Testis (tissue), 2 donors: ENCODE measurements at regions not wholly inside any gene's neighbourhood (a gene's known extent, or its start where the extent isn't known, plus 50 kb on each side); places are given as distances from the start of the nearest gene placed in this dataset.
"Not testable (repeated sequence)": the region's sequence is repeated elsewhere in the genome, so short reads cannot be mapped to it uniquely, and the experiment has no call there.

Source experiments
- POLR2A ChIP-seq: fragments of 450-650 bp; IDR thresholded peaks from one replicate; pipeline ENCODE4 v1.6.1; 2017; ENCODE audit warnings: antibody characterized with exemption, mild to moderate bottlenecking, moderate library complexity
- TF ChIP-seq, protein P1 (sequence below), 3 experiments: fragments of 450-650 bp in 2 of 3; fragments of 200-600 bp in 1 of 3; sonication (generic) in 1 of 3; IDR thresholded peaks; one replicate each; pipeline ENCODE4 v1.5.1; 2016 to 2019; ENCODE audit warnings: antibody characterized with exemption in 3 of 3, mild to moderate bottlenecking in 2 of 3, moderate library complexity in 1 of 3

DNA sequence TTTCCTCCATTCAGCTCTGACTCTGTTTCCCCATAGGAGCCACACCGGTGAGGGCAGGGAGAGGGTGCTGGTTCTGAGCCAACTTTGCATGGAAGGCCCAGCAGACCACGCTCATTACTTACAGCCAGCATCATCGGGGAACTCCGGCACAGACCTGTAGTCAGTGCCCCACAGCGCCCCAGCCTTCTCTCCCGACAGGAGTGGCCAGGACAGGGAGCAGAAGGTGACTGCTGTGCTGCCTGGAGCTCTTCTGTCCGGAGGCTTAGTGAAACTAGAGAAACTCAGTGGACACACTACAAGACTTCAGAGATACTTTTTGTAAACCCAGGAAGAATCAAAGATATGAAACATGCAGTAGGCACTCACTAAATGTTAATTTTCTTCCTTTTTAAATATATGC is 111.6 kb upstream of the PLGLB2 start:
- TF ChIP-seq POLR2A: not testable (repeated sequence)
- TF ChIP-seq, protein P1, sequence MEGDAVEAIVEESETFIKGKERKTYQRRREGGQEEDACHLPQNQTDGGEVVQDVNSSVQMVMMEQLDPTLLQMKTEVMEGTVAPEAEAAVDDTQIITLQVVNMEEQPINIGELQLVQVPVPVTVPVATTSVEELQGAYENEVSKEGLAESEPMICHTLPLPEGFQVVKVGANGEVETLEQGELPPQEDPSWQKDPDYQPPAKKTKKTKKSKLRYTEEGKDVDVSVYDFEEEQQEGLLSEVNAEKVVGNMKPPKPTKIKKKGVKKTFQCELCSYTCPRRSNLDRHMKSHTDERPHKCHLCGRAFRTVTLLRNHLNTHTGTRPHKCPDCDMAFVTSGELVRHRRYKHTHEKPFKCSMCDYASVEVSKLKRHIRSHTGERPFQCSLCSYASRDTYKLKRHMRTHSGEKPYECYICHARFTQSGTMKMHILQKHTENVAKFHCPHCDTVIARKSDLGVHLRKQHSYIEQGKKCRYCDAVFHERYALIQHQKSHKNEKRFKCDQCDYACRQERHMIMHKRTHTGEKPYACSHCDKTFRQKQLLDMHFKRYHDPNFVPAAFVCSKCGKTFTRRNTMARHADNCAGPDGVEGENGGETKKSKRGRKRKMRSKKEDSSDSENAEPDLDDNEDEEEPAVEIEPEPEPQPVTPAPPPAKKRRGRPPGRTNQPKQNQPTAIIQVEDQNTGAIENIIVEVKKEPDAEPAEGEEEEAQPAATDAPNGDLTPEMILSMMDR (IDR thresholded peaks at IDR 0.05): not testable (repeated sequence)
